IMR-90 (cell line): ENCODE measurements at regions not wholly inside any gene's neighbourhood (a gene's known extent, or its start where the extent isn't known, plus 50 kb on each side); places are given as distances from the start of the nearest gene placed in this dataset.

Source experiments
- ATAC-seq: fragments of 200-7000 bp; cut with Tn5 transposase; 2 replicates; pipeline ENCODE4 v1.9.1; 2020; ENCODE audit warnings: low read depth, mild to moderate bottlenecking, moderate library complexity
- BruUV-seq: library from RNA; stranded (reverse); fragments of 400-500 nt; replicated peaks from 2 replicates; lab custom pipeline; 2021; lab: Mats Ljungman, UMichigan
- CTCF ChIA-PET: fragments of 300-600 bp; formaldehyde crosslinking; extraction: SDS; loops from one replicate; lab custom pipeline; 2021; ENCODE audit warnings: antibody characterized with exemption; lab: Yijun Ruan, JAX
- POLR2A ChIA-PET: fragments of 300-600 bp; sonication (Branson Sonifier 250); formaldehyde crosslinking; loops from one replicate; lab custom pipeline; 2022; ENCODE audit warnings: antibody characterized with exemption; ENCODE audit not compliant: unreplicated experiment; lab: Charles Lee
- DNase-seq: peaks from one replicate; pipeline ENCODE4 v3.0.0; 2013
- H2AFZ ChIP-seq: replicated peaks from 2 replicates; pipeline ENCODE3; 2013; ENCODE audit warnings: low read length, mild to moderate bottlenecking; ENCODE audit not compliant: poor library complexity
- H2AK5ac ChIP-seq: 2 replicates; pipeline ENCODE4 v1.6.1; 2013; ENCODE audit warnings: low read depth, low read length, inconsistent platforms
- H2AK9ac ChIP-seq: replicated peaks from 2 replicates; pipeline ENCODE3; 2013; ENCODE audit warnings: mild to moderate bottlenecking, low read depth, low read length, moderate library complexity; ENCODE audit not compliant: poor library complexity
- H2BK120ac ChIP-seq: 2 replicates; pipeline ENCODE4 v1.6.1; 2013; ENCODE audit warnings: low read depth, low read length, inconsistent platforms
- H2BK15ac ChIP-seq: 3 replicates; pipeline ENCODE4 v1.6.1; 2013; ENCODE audit warnings: low read depth, low read length, inconsistent platforms
- H2BK20ac ChIP-seq: 2 replicates; pipeline ENCODE4 v1.6.1; 2013; ENCODE audit warnings: low read depth, mild to moderate bottlenecking, inconsistent platforms, low read length, moderate library complexity
- H2BK5ac ChIP-seq: 2 replicates; pipeline ENCODE4 v1.6.1; 2013; ENCODE audit warnings: mild to moderate bottlenecking, low read depth, low read length, inconsistent platforms; ENCODE audit not compliant: poor library complexity, severe bottlenecking
- H3K14ac ChIP-seq: replicated peaks from 2 replicates; pipeline ENCODE4 v1.6.1; 2013; ENCODE audit warnings: low read depth, low read length, inconsistent platforms
- H3K18ac ChIP-seq: 2 replicates; pipeline ENCODE4 v1.6.1; 2013; ENCODE audit warnings: low read depth, low read length, control low read depth
- H3K23ac ChIP-seq: 2 replicates; pipeline ENCODE4 v1.6.1; 2013; ENCODE audit warnings: low read depth, low read length, inconsistent platforms
- H3K27ac ChIP-seq: 2 replicates; pipeline ENCODE4 v1.5.1; 2013; ENCODE audit warnings: mild to moderate bottlenecking, control low read depth, low read length; ENCODE audit not compliant: insufficient read depth
- H3K27me3 ChIP-seq: 2 replicates; pipeline ENCODE4 v1.6.1; 2013; ENCODE audit warnings: low read length; ENCODE audit not compliant: control insufficient read depth, insufficient read depth
- H3K36me3 ChIP-seq: 2 replicates; pipeline ENCODE4 v1.6.1; 2013; ENCODE audit warnings: low read length, mixed read lengths; ENCODE audit not compliant: control insufficient read depth, insufficient read depth
- H3K4ac ChIP-seq: 2 replicates; pipeline ENCODE4 v1.6.1; 2013; ENCODE audit warnings: low read depth, low read length, inconsistent platforms
- H3K4me1 ChIP-seq: 2 replicates; pipeline ENCODE4 v1.6.1; 2013; ENCODE audit warnings: low read length, mixed read lengths; ENCODE audit not compliant: control insufficient read depth, insufficient read depth
- H3K4me2 ChIP-seq: 2 replicates; pipeline ENCODE4 v1.6.1; 2013; ENCODE audit warnings: low read depth, mild to moderate bottlenecking, control low read depth, low read length, moderate library complexity
- H3K4me3 ChIP-seq: 2 replicates; pipeline ENCODE4 v1.5.1; 2013; ENCODE audit warnings: low read depth, mild to moderate bottlenecking, control low read depth, low read length, moderate library complexity; ENCODE audit not compliant: insufficient read depth
- H3K56ac ChIP-seq: 2 replicates; pipeline ENCODE4 v1.6.1; 2013; ENCODE audit warnings: low read length, inconsistent platforms; ENCODE audit not compliant: insufficient read depth; ENCODE audit errors: extremely low read depth
- H3K79me1 ChIP-seq, 2 experiments: 2 replicates each; pipeline ENCODE4 v1.6.1; 2013; ENCODE audit warnings: low read length in 2 of 2, inconsistent platforms in 1 of 2, low read depth in 1 of 2
- H3K9ac ChIP-seq: 2 replicates; pipeline ENCODE4 v1.6.1; 2013; ENCODE audit warnings: low read depth, low read length, control low read depth
- H3K9me1 ChIP-seq: 2 replicates; pipeline ENCODE4 v1.6.1; 2013; ENCODE audit warnings: low read length, inconsistent platforms; ENCODE audit not compliant: insufficient read depth
- H3K9me3 ChIP-seq: 2 replicates; pipeline ENCODE4 v1.6.1; 2013; ENCODE audit warnings: low read length; ENCODE audit not compliant: control insufficient read depth, insufficient read depth
- H4K20me1 ChIP-seq: 2 replicates; pipeline ENCODE4 v1.6.1; 2013; ENCODE audit warnings: low read length, inconsistent platforms; ENCODE audit not compliant: insufficient read depth
- H4K5ac ChIP-seq: 2 replicates; pipeline ENCODE4 v1.6.1; 2013; ENCODE audit warnings: mild to moderate bottlenecking, low read depth, low read length, control low read depth
- H4K8ac ChIP-seq, 2 experiments: 2 replicates each; pipeline ENCODE4 v1.6.1; 2013; ENCODE audit warnings: low read depth in 2 of 2, low read length in 2 of 2, control low read depth in 1 of 2, inconsistent platforms in 1 of 2
- H4K91ac ChIP-seq: 2 replicates; pipeline ENCODE4 v1.6.1; 2013; ENCODE audit warnings: low read depth, low read length, inconsistent platforms; ENCODE audit not compliant: insufficient read depth
- BHLHE40 ChIP-seq: fragments of 150-350 bp; IDR thresholded peaks from 2 replicates; pipeline ENCODE4 v1.6.1; 2016; ENCODE audit warnings: mild to moderate bottlenecking, low read depth, low read length
- CEBPB ChIP-seq: IDR thresholded peaks from 2 replicates; pipeline ENCODE4 v1.6.1; 2012; ENCODE audit warnings: low read depth, low read length, improper control_type of control experiment
- FOS ChIP-seq: fragments of 150-350 bp; IDR thresholded peaks from 2 replicates; pipeline ENCODE4 v1.6.1; 2016; ENCODE audit warnings: low read depth, low read length
- MAFK ChIP-seq: IDR thresholded peaks from 2 replicates; pipeline ENCODE4 v1.6.1; 2012; ENCODE audit warnings: low read depth, low read length, improper control_type of control experiment
- RCOR1 ChIP-seq: IDR thresholded peaks from 2 replicates; pipeline ENCODE4 v1.6.1; 2012; ENCODE audit warnings: mild to moderate bottlenecking, low read length, improper control_type of control experiment; ENCODE audit not compliant: insufficient replicate concordance
- RFX5 ChIP-seq: IDR thresholded peaks from 2 replicates; pipeline ENCODE4 v1.8.0; 2012; ENCODE audit warnings: low read depth, mild to moderate bottlenecking, low read length, moderate library complexity
- SMC3 ChIP-seq: fragments of 150-350 bp; IDR thresholded peaks from 2 replicates; pipeline ENCODE4 v1.6.1; 2016; ENCODE audit warnings: low read depth, mild to moderate bottlenecking, antibody characterized with exemption, low read length, moderate library complexity
- WGBS, 2 experiments: methylation state at CpG; one replicate each; pipeline versions ENCODE4 v1.1.5 to v1.1.7; 2013; ENCODE audit warnings: missing lambda C conversion rate in 2 of 2; ENCODE audit not compliant: insufficient read length in 1 of 2; ENCODE audit errors: extremely low coverage in 2 of 2; 5-methylcytosine and 5-hydroxymethylcytosine counted together
- dilution Hi-C: fragments of 300-500 bp; cut with HindIII; formaldehyde crosslinking; loops from one replicate; pipeline ENCODE4 v1.14.3; 2018; ENCODE audit warnings: low sequenced_read_pairs; ENCODE audit not compliant: unreplicated experiment
- in situ Hi-C: fragments of 300-500 bp; cut with MboI; formaldehyde crosslinking; loops from 3 replicates; pipeline ENCODE4 v1.14.3; 2019; ENCODE audit warnings: low sequenced_read_pairs, inconsistent platforms, mixed read lengths
- intact Hi-C: fragments of 100-400 bp; cut with micrococcal nuclease; formaldehyde crosslinking; loops from 2 replicates; pipeline ENCODE4 v1.10.0; 2022

DNA sequence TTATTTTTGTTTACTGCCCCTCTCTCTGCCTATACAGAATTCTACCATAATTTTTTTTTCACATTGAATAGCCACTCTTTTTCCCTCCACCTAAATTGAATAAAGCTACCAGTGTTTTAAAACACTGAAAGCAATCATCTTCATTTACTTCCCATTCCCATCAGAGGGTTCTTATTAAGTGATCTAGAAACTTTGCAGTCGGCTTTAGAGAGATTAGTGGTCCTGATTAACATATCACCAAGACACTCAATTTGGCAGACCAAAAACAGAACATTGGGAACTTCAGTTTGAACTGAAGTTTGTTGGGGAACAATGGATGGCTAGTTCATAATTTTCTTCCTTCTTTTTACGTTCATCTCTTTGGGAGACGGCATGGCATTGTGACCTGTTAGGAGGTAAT, 249.5 kb downstream of the CBLN4 start:
- dilution Hi-C loops, result no loop called here
- intact Hi-C loops, result no loop called here
- H3K23ac ChIP-seq, result no peak overlapping the region

More for the DNA sequence above, 249.5 kb downstream of the CBLN4 start:
- Histone ChIP-seq H3K4me1 (no peaks in the 10 kb centered on the region), H3K9me3 (peaks cover 10% of the 10 kb centered on the region), H3K79me1 (no peaks in the 10 kb centered on the region), H4K8ac (no peak overlapping the region), H3K4me3 (no peak overlapping the region), H2BK15ac (no peak overlapping the region), H3K9me1 (no peaks in the 10 kb centered on the region), H4K20me1 (no peaks in the 10 kb centered on the region), H3K4me2 (no peak overlapping the region), H3K4ac (no peak overlapping the region), H3K14ac (no peak overlapping the region), H2AK9ac (no peak overlapping the region), H2AK5ac (no peak overlapping the region), H3K18ac (no peak overlapping the region), H3K36me3 (no peaks in the 10 kb centered on the region), H4K91ac (no peak overlapping the region), H3K27me3 (no peaks in the 10 kb centered on the region), H2BK5ac (no peak overlapping the region), H2BK20ac (no peak overlapping the region), H3K27ac (no peak overlapping the region), H3K56ac (no peak overlapping the region), H4K5ac (no peak overlapping the region), H2AFZ (no peak overlapping the region), H2BK120ac (no peak overlapping the region), H3K9ac (no peak overlapping the region)
- POLR2A ChIA-PET, result no interaction called here
- CTCF ChIA-PET, result no interaction called here
- in situ Hi-C loops, result no loop called here
- no peak for ATAC-seq
- no peak for TF ChIP-seq CEBPB
- no peak for TF ChIP-seq FOS
- TF ChIP-seq RCOR1, result no peak
- TF ChIP-seq SMC3, result no peak
- no peak for TF ChIP-seq MAFK
- TF ChIP-seq BHLHE40, result no peak
- TF ChIP-seq RFX5, result no peak
- BruUV-seq, result no TSS peak
- no peak for DNase-seq
- WGBS, 2 experiments, result no CpG with 5 or more reads among the region's 3 CpGs
